Adrenal gland (tissue), 5 donors: ENCODE measurements at regions not wholly inside any gene's neighbourhood (a gene's known extent, or its start where the extent isn't known, plus 50 kb on each side); places are given as distances from the start of the nearest gene placed in this dataset.

Experiments
- POLR2A ChIP-seq, 2 donors: fragments of 450-650 bp; IDR thresholded peaks; one replicate each; pipeline ENCODE4 v1.6.1; 2017; ENCODE audit warnings: antibody characterized with exemption in 2 of 2, mild to moderate bottlenecking in 2 of 2, moderate library complexity in 1 of 2
- TF ChIP-seq, protein P1 (sequence below), 6 experiments: fragments of 450-650 bp in 4 of 6; fragments of 200-600 bp in 2 of 6; sonication (generic) in 1 of 6; IDR thresholded peaks; 1 replicate in 5 of 6; 2 replicates in 1 of 6; pipeline versions ENCODE4 v1.5.1 to v1.8.0; 2016 to 2021; ENCODE audit warnings: antibody characterized with exemption in 6 of 6, mild to moderate bottlenecking in 2 of 6, moderate library complexity in 1 of 6
- donor health status: DM: no; HTN: no; CAD: no.

DNA sequence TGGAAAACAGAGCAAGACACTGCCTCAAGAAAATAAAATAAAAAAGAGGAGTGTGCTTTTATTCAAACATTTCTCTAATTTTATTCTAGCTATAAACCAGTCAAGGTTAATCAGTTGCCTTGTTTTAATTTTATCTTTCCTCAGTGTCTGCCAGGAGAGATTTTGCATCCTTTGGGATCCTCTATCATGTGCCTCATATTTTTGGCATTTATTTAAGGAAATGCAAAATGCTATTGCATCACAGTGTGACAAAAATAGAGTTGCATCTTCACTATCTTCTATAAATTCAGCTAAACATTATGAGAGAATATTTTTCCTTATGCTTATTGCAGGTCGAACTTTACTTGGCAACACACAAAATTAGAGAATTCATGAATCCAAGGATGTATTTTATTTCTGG lies 639.0 kb upstream of the KLF12 start:
- TF ChIP-seq, protein P1, sequence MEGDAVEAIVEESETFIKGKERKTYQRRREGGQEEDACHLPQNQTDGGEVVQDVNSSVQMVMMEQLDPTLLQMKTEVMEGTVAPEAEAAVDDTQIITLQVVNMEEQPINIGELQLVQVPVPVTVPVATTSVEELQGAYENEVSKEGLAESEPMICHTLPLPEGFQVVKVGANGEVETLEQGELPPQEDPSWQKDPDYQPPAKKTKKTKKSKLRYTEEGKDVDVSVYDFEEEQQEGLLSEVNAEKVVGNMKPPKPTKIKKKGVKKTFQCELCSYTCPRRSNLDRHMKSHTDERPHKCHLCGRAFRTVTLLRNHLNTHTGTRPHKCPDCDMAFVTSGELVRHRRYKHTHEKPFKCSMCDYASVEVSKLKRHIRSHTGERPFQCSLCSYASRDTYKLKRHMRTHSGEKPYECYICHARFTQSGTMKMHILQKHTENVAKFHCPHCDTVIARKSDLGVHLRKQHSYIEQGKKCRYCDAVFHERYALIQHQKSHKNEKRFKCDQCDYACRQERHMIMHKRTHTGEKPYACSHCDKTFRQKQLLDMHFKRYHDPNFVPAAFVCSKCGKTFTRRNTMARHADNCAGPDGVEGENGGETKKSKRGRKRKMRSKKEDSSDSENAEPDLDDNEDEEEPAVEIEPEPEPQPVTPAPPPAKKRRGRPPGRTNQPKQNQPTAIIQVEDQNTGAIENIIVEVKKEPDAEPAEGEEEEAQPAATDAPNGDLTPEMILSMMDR (IDR thresholded peaks at IDR 0.05): no peak
- TF ChIP-seq POLR2A (IDR thresholded peaks at IDR 0.05): no peak
